ENCODE measurements at regions not wholly inside any gene's neighbourhood (a gene's known extent, or its start where the extent isn't known, plus 50 kb on each side); places are given as distances from the start of the nearest gene placed in this dataset.

GRCh38 chr7:106196460-106197021 lies 84.4 kb upstream of the SYPL1 start:
- no peak for DNase-seq (ENCODE audit: low read depth, low spot score)
- in situ Hi-C loops (cut with HindIII; ENCODE audit: low pct_unique_long_range_greater_than_20kb, low sequenced_read_pairs) = no loop called here

GRCh38 chr7:106193661-106194060 lies 81.5 kb upstream of the SYPL1 start:
- in situ Hi-C loops (cut with HindIII; ENCODE audit: low pct_unique_long_range_greater_than_20kb, low sequenced_read_pairs) = no loop called here
- no peak for DNase-seq (ENCODE audit: low read depth, low spot score)

- in situ Hi-C loops (cut with HindIII; ENCODE audit: low pct_unique_long_range_greater_than_20kb, low sequenced_read_pairs) = no loop called here
- no peak for DNase-seq (ENCODE audit: low read depth, low spot score)
Measured at GRCh38 chr7:106190589-106191330, 78.6 kb upstream of the SYPL1 start.

GRCh38 chr7:106187613-106188350 lies 75.7 kb upstream of the SYPL1 start:
- in situ Hi-C loops (cut with HindIII; ENCODE audit: low pct_unique_long_range_greater_than_20kb, low sequenced_read_pairs) = no loop called here
- DNase-seq (ENCODE audit: low read depth, low spot score) = no peak

- in situ Hi-C loops (cut with HindIII; ENCODE audit: low pct_unique_long_range_greater_than_20kb, low sequenced_read_pairs) = no loop called here
- no peak for DNase-seq (ENCODE audit: low read depth, low spot score)
Measured at GRCh38 chr7:106185719-106186118, 73.6 kb upstream of the SYPL1 start.

- DNase-seq (ENCODE audit: low read depth, low spot score) = no peak
- in situ Hi-C loops (cut with HindIII; ENCODE audit: low pct_unique_long_range_greater_than_20kb, low sequenced_read_pairs) = no loop called here
Measured at GRCh38 chr7:106183952-106184351, 71.8 kb upstream of the SYPL1 start.

GRCh38 chr7:106182904-106183303 lies 70.8 kb upstream of the SYPL1 start:
- DNase-seq (ENCODE audit: low read depth, low spot score) = no peak
- in situ Hi-C loops (cut with HindIII; ENCODE audit: low pct_unique_long_range_greater_than_20kb, low sequenced_read_pairs) = no loop called here

- in situ Hi-C loops (cut with HindIII; ENCODE audit: low pct_unique_long_range_greater_than_20kb, low sequenced_read_pairs) = no loop called here
- DNase-seq (ENCODE audit: low read depth, low spot score) = no peak
Measured at GRCh38 chr7:106181658-106182265, 69.7 kb upstream of the SYPL1 start.

GRCh38 chr7:106180721-106181120 lies 68.6 kb upstream of the SYPL1 start:
- in situ Hi-C loops (cut with HindIII; ENCODE audit: low pct_unique_long_range_greater_than_20kb, low sequenced_read_pairs) = no loop called here
- DNase-seq (ENCODE audit: low read depth, low spot score) = no peak

- in situ Hi-C loops (cut with HindIII; ENCODE audit: low pct_unique_long_range_greater_than_20kb, low sequenced_read_pairs) = no loop called here
Measured at GRCh38 chr7:106179256-106179655, 67.1 kb upstream of the SYPL1 start.

GRCh38 chr7:106178593-106179134 lies 66.6 kb upstream of the SYPL1 start:
- in situ Hi-C loops (cut with HindIII; ENCODE audit: low pct_unique_long_range_greater_than_20kb, low sequenced_read_pairs) = no loop called here
- DNase-seq (ENCODE audit: low read depth, low spot score) = peak; percentile 80

More at GRCh38 chr7:106179256-106179655, 67.1 kb upstream of the SYPL1 start:
- DNase-seq (ENCODE audit: low read depth, low spot score) = no peak

- in situ Hi-C loops (cut with HindIII; ENCODE audit: low pct_unique_long_range_greater_than_20kb, low sequenced_read_pairs) = no loop called here
Measured at GRCh38 chr7:106177738-106178592, 65.9 kb upstream of the SYPL1 start.

GRCh38 chr7:106177300-106177690 lies 65.2 kb upstream of the SYPL1 start:
- DNase-seq (ENCODE audit: low read depth, low spot score) = no peak
- in situ Hi-C loops (cut with HindIII; ENCODE audit: low pct_unique_long_range_greater_than_20kb, low sequenced_read_pairs) = no loop called here

More at GRCh38 chr7:106177738-106178592, 65.9 kb upstream of the SYPL1 start:
- no peak for DNase-seq (ENCODE audit: low read depth, low spot score)

GRCh38 chr7:106176414-106177299 lies 64.5 kb upstream of the SYPL1 start:
- in situ Hi-C loops (cut with HindIII; ENCODE audit: low pct_unique_long_range_greater_than_20kb, low sequenced_read_pairs) = no loop called here
- peak; percentile 91 for DNase-seq (ENCODE audit: low read depth, low spot score)

GRCh38 chr7:106175507-106175906 lies 63.4 kb upstream of the SYPL1 start:
- in situ Hi-C loops (cut with HindIII; ENCODE audit: low pct_unique_long_range_greater_than_20kb, low sequenced_read_pairs) = no loop called here
- DNase-seq (ENCODE audit: low read depth, low spot score) = no peak

GRCh38 chr7:106170651-106171050 lies 58.5 kb upstream of the SYPL1 start:
- in situ Hi-C loops (cut with HindIII; ENCODE audit: low pct_unique_long_range_greater_than_20kb, low sequenced_read_pairs) = loop anchor here (25.0 kb wide), 2 partner anchors 408 to 508 kb away; no protein-coding TSS in a partner anchor
- no peak for DNase-seq (ENCODE audit: low read depth, low spot score)
